HG03378 (cell line): ENCODE measurements at regions not wholly inside any gene's neighbourhood (a gene's known extent, or its start where the extent isn't known, plus 50 kb on each side); places are given as distances from the start of the nearest gene placed in this dataset.
"Not testable (repeated sequence)": the region's sequence is repeated elsewhere in the genome, so short reads cannot be mapped to it uniquely, and the experiment has no call there.

ENCODE experiments used
- ATAC-seq: cut with Tn5 transposase; IDR thresholded peaks from one replicate; pipeline ENCODE4 v1.9.1; 2021; ENCODE audit warnings: mild to moderate bottlenecking, moderate library complexity; ENCODE audit not compliant: unreplicated experiment

DNA sequence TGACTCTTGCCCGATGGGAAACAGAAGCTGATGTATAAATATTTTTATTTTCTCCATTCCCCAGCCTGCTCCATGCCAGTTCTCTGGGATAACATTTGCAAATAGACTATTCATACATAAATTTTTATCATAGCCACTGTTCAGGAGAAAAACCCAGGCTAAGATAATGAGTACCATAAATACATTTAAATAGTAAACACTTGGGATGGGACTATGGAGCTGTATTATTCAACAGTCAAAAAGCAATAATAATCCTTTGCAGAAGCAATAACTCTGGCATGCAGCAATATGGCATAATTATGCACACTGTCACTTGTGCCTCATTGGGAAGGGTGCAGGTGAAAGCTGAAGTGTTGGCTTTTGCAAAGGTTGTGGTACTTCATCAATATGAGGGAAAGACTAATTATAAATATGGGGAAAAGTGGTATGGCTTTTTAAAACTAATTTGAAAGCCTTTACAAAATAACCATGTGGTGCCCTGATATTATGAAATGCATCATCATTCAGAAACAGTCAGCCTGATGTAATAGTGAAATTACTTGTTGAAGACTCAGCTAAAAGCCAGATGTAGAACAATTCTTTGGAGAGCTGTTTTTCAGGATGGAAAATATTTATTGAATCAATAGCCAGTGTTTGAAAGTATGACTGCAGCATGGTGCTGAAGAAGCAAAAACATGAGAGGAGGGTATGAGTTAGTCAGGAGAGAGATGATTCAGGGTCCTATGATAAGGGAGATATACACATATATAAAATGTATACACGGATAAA, 2476.7 kb downstream of the PCDH9 start:
- no peak for ATAC-seq

DNA sequence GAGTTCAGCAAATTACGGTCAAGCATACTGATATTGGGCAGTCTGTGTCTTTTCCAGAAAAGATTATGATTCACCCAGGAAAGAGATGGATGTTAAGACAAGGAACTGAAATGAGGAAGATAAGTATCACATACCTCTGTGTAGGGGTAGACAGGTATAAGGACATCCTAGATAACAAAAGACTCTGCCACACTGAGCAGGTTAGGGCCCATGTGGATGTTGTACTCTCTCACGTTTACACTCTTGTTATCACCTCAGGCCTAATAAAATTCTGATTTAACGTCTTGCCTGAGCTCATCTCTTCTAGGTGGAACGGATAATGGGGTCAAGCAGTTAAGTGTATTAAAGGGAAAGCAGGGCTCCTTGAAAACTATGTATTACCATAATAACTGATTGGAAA, 2480.8 kb downstream of the PCDH9 start:
- no peak for ATAC-seq

DNA sequence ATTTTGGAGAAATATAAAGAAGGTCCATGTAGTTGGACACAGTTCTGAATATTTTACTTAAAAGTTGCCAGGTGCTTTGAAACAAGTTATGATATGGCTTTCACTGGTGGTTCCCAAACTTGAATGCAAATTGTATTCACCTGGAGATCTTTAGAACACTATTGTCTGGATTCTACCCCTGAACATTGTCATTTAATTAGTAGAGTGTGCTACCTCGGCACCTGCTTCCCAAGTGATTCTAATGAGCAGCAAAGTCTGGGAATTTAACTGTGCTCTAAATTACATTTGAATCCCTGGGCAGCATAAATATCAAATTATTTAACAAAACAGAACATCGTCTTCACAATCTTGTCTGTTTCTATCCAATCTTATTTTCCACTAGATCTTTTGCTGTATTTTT, 2483.3 kb downstream of the PCDH9 start:
- ATAC-seq, result no peak

DNA sequence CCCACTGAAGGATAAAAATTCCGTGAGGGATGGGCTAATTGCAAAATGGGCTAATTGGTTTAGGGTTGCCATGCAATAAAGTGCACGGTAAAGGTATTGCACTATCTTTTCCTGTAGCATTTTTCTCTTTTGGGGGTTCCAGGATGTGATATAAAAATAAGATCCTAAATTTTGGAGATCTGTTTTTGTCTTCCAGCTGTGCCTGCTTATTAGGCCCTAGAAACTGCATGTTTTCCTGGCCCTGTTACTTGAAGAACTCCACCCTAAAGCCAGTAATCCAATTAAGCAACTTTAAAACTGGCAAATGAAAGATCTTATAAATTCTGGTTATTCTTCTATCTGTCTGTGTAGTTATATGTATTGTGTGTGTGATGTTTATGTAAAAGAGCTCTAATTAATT, 2489.6 kb downstream of the PCDH9 start:
- ATAC-seq, result no peak

DNA sequence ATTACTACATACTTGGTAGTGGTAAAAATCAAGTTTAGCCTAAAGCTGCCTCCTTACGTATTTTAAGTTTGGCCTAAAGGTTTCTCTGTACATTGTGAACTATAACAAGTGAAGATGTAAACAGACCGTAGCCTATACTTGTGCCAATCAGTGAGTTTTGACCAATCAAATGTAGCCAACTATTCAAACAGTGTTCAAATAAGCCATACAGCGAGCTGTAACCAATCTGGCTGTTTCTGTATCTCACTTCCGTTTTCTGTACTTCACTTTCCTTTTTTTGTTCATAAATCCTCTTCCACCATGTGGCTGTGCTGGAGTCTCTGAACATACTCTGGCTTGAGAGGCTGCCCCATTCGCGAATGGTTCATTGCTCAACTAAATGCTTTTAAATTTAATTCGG, 2504.6 kb downstream of the PCDH9 start:
- no peak for ATAC-seq

DNA sequence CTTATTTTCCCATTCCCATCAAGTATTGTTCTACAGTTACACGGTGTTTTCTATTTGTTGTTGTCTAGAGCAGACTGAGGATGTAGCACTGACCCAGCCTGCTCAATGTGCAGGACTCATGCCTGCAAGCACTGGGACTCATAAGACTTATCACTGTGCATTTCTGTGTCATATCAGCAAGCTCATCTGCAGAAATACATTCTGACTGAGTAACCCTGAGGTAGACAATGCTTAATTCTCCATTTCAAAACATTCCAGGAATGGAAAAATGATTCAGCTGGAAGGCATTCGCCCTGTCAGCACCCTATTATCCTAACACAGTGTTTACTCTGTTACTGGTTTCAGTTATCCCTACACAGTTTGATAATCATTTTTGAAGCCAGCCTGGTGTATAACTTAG, 2506.4 kb downstream of the PCDH9 start:
- no peak for ATAC-seq

DNA sequence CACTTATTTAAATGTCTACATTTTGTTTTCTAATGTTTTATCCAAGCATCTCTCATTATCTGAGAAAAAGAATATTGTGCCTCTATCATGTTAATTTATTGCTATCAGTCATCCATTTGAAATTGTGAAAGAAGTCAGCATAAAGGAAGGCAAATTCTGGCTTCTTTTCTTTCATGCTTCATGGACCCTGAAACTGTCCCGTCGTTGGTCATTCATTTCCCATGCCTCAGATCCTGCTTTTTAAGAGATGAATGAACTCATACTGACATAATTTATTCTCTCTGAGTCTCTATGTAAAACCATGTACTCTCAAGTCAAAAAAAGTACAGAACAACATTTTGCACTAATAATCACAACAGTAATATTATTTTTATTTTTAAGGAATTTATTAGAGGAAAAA, 2512.0 kb downstream of the PCDH9 start:
- no peak for ATAC-seq

DNA sequence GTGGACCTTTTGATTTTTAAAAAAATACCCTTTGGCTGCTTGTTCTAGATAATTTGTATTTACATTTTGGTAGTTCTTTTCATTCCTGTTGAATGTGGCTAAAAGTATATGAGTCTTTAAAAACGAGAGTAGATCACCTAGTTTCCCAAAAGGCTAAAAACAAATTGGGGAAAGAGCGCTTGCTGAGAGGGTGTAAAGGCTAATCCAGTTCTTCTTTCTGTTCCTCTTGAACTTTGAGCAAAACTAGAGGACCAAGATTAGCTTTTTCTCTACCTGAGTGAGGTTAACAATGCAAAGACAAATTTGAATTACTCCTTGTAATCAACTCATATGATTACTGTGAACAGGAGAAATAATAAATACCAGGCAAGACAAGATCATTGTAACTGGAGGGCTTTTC, 2513.2 kb downstream of the PCDH9 start:
- ATAC-seq, result no peak

DNA sequence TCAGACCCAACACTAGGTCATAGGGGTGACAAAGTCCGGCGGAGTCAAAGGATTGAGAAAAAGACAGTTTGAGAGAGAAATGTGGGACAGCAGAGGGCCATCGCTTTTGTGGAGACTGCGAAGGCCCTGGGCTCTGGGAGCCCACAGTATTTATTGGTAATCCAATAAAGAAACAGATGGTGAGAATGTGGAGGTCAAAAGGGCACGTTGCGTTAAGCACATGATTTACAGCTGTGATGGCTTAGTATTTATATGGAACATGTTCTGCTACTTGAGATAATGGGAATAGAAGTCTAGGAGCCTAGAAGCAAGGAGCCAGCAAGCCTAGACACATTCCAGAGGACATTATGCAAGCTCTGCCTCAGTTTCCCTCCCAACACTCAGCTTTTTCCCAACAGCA, 2521.1 kb downstream of the PCDH9 start:
- ATAC-seq, result no peak

DNA sequence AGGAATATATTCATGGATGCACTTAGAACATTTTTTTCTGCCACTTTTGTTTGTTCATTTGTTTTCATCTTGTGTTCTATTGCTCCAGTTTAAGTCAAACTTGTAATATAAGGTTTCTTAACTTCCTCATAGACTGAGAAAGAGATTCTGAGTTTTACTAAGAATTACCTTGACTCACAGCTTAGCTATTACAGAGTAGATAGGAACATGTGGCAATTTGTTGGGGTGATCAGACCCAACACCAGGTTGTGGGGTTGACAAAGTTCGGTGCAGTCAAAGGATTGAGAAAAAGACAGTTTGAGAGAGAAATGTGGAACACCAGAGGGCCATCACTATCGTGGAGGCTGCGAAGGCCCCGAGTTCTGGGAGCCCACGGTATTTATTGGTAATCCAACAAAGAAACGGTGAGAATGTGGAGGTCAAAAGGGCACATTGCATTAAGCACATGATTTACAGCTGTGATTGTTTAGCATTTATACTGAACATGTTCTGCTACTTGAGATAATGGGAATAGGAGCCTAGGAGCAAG, 2526.0 kb downstream of the PCDH9 start:
- ATAC-seq, result no peak

DNA sequence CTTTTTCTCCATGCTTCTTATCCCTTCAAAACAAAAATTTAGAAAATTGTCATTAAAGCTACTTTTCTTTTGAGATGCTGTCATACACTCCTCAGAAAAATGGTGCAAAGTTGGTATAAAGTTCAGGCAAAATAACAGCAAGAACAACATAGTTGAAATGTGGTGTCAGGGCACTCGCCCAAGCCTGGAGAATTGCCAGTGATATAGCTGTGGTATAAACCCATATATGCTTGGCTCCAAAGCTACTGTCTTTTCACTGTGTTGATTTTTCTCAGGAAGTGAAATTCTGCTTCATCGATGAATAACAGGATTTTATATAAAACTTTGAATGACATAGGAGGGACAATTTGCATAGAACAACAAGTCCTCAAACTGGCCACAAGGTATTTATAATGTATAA, 2532.9 kb downstream of the PCDH9 start:
- ATAC-seq, result no peak

DNA sequence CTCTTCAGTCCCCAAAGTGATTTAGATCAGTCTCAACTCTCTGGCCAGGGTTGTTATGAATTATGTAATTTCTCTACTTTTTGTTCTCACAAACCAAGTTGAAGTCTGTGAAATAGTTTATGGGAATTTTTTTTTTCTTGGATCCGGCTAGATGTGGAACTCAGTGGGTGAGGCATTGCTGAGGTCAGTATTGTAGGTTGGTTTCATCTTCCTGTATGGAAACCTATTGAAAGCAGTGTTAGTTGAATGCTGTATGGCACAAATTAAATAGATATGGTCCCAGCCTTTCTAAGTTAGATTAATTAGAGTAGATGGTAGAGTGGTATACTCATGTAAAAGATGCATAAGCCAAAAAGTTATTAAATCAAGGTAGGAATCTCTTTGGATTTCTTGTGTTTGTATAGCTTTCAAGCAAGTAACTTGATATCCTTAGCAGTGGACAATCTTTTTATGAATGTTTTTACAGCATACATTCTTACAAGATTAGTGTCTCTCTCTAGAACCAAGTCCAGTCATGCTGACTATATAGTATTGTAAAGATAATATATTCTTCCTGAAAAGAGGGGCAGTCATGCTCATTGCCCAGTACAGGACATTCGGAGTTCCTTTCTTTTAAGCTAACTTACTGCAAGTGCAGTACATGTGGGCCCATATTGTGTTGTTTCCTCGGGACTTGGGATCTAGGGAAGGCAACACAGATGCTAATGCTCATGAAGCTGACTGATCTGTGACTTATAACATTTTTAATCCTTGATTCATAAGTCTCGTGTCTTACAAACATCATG, 2541.1 kb downstream of the PCDH9 start:
- no peak for ATAC-seq

DNA sequence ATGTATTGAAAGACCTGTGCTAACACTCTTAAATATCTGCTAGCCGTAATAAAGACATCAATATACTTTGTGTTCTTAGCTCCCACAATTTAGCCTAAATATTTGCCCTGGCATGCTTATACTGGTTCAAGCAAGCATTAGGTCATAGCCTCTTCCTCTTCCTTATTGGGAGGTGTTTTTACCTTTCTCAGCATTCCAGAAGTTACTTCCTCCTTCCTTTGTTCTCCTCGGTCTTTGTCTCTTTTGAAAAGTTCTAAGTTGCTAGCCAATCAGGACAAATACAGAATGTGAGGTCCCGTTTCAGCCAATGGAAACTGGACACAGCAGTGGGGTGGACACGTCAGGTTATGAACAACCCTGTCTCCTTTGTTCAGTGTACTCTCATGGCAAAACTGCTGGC, 2543.6 kb downstream of the PCDH9 start:
- not testable (repeated sequence) for ATAC-seq

DNA sequence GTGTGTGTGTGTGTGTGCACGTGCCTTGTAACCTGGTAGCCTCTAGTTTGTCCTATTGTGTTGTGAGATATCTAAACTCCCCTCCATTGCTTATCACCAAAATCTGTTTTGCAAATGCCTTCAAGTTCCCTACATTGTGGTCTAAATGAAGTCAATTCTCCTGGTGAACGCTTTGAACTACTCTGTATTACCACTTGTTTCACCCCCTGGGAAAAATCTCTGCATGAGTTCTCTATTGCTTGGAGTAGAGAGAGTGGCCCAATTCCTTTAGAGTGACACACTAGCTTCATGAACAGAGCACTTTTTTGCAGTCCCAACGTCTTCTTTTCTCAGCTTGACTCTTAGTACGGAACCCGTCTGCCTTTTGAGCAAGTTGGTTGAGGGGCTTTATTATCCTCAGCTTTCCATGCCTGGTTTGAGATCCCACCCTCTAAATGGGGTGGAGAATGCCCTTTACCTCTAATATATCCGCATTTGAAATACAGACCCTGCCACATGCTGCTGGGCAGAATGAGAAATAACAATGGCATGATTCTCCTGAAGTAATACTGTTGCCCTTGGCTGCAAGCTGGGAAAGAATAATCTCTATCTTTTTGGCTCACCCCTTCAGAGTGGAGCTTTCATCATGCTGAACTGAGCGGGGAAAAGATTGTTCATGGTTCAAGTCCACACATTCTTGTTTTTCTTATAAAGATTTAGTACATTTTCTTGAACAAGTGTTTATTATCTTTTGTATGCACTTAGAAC, 2545.3 kb downstream of the PCDH9 start:
- ATAC-seq, result no peak

DNA sequence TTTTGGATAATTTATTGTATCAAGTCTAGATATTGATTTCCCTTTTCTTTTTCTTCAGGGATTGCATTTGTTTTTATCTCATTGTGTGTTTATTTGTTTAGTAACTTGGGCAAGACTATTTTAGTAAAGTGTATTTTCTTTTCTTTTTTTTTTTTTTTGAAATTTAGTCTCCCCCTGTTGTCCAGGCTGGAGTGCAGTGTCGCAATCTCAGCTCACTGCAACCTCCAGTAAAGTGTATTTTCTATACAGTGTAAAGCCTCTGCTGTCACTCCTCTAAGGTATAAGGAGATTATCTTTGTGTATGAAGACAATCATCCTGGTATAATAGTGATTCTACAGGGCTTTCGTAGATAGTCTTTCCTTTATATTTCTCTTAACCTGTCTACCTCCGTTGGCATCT, 2546.0 kb downstream of the PCDH9 start:
- no peak for ATAC-seq

DNA sequence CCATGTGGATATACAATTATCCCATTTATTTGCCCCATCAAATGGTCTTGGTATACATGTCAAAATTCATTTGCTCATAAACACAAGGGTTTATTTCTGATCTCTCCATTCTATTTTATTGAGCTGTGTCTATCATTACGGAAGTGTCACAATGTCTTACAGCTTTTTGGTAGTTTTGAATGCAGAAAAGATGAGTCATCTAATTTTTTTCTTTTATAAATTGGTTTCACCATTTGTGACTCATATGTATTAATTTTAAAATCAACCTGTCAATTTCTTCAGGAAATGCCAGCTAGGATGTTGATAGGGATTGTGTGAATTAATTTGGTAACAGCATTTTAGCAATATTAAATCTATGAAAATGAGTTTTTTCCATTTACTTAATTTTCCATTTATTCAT, 2549.4 kb downstream of the PCDH9 start:
- no peak for ATAC-seq

DNA sequence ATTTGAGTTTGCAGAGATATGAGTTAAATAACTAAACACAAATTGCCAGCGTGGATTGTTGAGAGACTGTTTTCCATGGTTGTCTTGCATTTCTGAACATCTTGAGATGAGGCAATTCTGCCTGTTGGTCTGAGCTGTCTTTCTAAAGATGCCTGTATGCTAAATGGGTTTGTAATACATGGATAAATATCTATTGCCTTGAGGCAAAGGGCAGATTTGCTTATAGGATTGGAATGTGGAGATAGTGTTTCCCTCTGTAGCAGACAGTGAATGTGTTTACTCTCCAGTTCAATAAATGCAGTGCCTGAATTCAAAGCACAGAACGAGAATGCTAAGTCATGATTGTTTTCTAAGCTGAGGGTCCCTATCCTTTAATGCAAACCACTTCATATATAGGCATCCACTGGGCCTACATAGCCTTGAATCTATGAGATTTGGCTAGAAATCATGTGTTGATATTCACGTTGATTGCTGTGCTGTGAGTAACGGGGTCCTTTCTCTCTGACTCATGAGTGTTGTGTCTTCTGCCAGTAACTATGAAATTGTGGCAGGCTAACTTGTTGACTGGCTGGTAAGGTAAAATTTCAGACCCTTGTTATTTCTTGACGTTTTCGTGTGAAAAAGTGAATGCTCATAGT, 2554.8 kb downstream of the PCDH9 start:
- no peak for ATAC-seq

DNA sequence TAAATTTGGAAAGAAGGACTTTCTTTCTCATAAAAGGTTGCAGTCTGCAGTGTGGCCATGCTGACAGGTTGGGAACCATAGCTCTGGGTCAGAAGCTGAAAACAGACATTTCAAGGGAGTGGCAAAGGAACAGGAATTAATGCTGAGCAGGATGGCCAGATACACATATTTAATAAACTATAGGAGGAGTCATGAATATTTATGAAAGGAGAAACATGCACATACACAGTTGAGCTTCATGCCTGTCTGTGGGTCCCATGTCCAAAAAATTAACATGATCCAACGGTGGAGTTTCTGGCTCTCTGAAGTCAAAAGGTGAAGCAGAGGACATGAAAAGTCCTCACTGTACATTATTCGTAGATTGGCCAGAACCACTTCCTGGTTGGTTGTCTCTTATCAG, 2556.0 kb downstream of the PCDH9 start:
- no peak for ATAC-seq

DNA sequence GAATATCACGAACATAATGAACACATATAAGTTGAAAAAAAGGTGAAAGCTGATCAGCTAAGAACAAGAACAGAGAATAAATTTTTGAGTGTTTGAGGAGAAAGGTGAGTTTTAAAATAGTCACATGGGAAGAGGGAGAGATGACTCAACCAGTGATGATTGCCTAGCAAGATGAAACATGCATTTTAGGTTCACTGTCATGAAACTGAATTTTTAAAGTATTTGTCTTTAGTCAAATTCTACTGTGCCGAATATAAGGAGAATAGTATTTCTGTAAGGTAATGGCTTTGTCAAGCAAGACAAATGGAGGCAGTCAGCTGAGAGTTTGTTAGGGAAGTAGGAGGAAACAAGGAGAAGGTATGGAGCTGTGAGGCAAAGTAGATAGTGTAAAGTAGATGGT, 2557.4 kb downstream of the PCDH9 start:
- ATAC-seq, result no peak

DNA sequence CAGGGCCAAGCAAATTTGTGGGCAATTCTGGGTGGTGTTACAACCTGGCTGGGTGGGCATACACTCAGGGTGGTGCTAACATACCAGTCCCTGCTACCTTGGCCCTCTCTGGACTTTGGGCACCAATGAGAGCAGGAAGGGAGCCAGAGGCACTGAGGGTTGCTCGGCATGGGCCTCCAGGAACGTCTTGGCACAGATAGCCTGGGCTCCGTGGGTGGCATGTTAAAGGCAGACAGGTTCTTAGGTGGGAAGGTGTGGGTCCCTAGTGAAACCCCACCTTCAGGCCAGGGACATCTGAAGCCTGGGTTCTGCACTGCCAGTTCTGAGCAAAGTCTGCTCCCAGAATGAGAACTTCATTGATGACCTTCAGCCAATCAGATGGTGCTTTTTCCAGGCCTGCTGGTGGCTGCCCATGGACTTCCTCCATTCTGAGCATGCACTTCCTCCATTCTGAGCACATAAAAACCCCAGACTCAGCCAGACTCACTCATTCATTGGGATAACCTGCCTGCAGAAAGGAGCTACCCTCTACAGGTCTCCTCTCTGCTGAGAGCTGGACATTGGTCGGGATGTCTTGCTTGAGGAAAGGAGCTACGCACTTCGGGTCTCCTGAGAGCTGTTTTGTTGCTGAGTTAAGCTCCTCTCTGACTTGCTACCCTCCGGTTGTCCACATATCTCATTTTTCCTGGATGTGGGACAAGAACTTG, 2567.1 kb downstream of the PCDH9 start:
- ATAC-seq, result no peak
